Endothelial cell of umbilical vein (primary cell): ENCODE measurements at regions not wholly inside any gene's neighbourhood (a gene's known extent, or its start where the extent isn't known, plus 50 kb on each side); places are given as distances from the start of the nearest gene placed in this dataset.

Experiments
- BruUV-seq: library from RNA; stranded (reverse); fragments of 400-500 nt; replicated peaks from 2 replicates; lab custom pipeline; 2021; lab: Mats Ljungman, UMichigan
- CTCF ChIA-PET: fragments of 300-600, 350-600 bp; sonication (Branson Sonifier 250); formaldehyde crosslinking; loops from one replicate; lab custom pipeline; 2021; ENCODE audit warnings: antibody characterized with exemption, inconsistent platforms; lab: Charles Lee
- POLR2A ChIA-PET: fragments of 300-600, 350-600 bp; sonication (Branson Sonifier 250); formaldehyde crosslinking; loops from one replicate; lab custom pipeline; 2021; ENCODE audit warnings: antibody characterized with exemption, inconsistent platforms; lab: Charles Lee
- DNase-seq: peaks from one replicate; pipeline ENCODE4 v3.0.0-alpha.2; 2011; ENCODE audit warnings: low read depth, low spot score
- FAIRE-seq: peaks from 2 replicates; lab custom pipeline; 2011; peaks lifted over from hg19 to GRCh38; lab: Jason Lieb, UNC
- H2AFZ ChIP-seq: 2 replicates; pipeline ENCODE4 v1.6.0; 2012; ENCODE audit warnings: low read depth, low read length, control low read depth, inconsistent platforms
- H3K27ac ChIP-seq: 2 replicates; pipeline ENCODE4 v1.5.1; 2011; ENCODE audit warnings: low read depth, mild to moderate bottlenecking, control low read depth, low read length, moderate library complexity; ENCODE audit not compliant: insufficient read depth
- H3K27me3 ChIP-seq, 2 experiments: 2 replicates each; pipeline versions ENCODE4 v1.6.0 to v1.6.1; 2011; ENCODE audit warnings: low read length in 2 of 2, mixed read lengths in 1 of 2; ENCODE audit not compliant: control insufficient read depth in 2 of 2, insufficient read depth in 2 of 2
- H3K36me3 ChIP-seq, 2 experiments: 2 replicates in 1 of 2; 3 replicates in 1 of 2; pipeline ENCODE4 v1.5.1; 2011; ENCODE audit warnings: low read length in 2 of 2, mild to moderate bottlenecking in 1 of 2, moderate library complexity in 1 of 2; ENCODE audit not compliant: control insufficient read depth in 2 of 2, insufficient read depth in 2 of 2; ENCODE audit errors: extremely low read depth in 1 of 2
- H3K4me1 ChIP-seq: 3 replicates; pipeline ENCODE4 v1.5.1; 2011; ENCODE audit warnings: mild to moderate bottlenecking, low read length; ENCODE audit not compliant: control insufficient read depth, insufficient read depth; ENCODE audit errors: extremely low read depth
- H3K4me2 ChIP-seq: 2 replicates; pipeline ENCODE4 v1.6.1; 2011; ENCODE audit warnings: low read length, control low read depth, mixed read lengths; ENCODE audit not compliant: insufficient read depth
- H3K4me3 ChIP-seq, 3 experiments: fragments of 200-600 bp in 1 of 3; sonication (generic), shearing (Covaris generic) in 1 of 3; replicated peaks in 1 of 3; 2 replicates each; pipeline ENCODE4 v1.5.1; 2011 to 2016; ENCODE audit warnings: control low read depth in 3 of 3, low read length in 3 of 3, mild to moderate bottlenecking in 2 of 3, inconsistent platforms in 1 of 3, low read depth in 1 of 3, moderate library complexity in 1 of 3; ENCODE audit not compliant: insufficient read depth in 1 of 3
- H3K79me2 ChIP-seq: 2 replicates; pipeline ENCODE4 v1.6.0; 2012; ENCODE audit warnings: low read length, inconsistent platforms; ENCODE audit not compliant: control insufficient read depth, insufficient read depth
- H3K9ac ChIP-seq: replicated peaks from 2 replicates; pipeline ENCODE3; 2011; ENCODE audit warnings: low read length, control low read depth; ENCODE audit not compliant: insufficient read depth; ENCODE audit errors: extremely low read depth
- H3K9me1 ChIP-seq: replicated peaks from 3 replicates; pipeline ENCODE4 v1.6.0; 2011; ENCODE audit warnings: mild to moderate bottlenecking, low read length; ENCODE audit not compliant: control insufficient read depth, insufficient read depth; ENCODE audit errors: extremely low read depth
- H3K9me3 ChIP-seq: replicated peaks from 2 replicates; pipeline ENCODE4 v1.5.1; 2012; ENCODE audit warnings: low read length, inconsistent platforms; ENCODE audit not compliant: control insufficient read depth, insufficient read depth
- H4K20me1 ChIP-seq: replicated peaks from 2 replicates; pipeline ENCODE3; 2011; ENCODE audit warnings: mild to moderate bottlenecking, low read length; ENCODE audit not compliant: control insufficient read depth, insufficient read depth; ENCODE audit errors: extremely low read depth
- EZH2 ChIP-seq: IDR thresholded peaks from 2 replicates; pipeline ENCODE4 v1.6.1; 2012; ENCODE audit warnings: borderline replicate concordance, low read depth, mild to moderate bottlenecking, moderate library complexity, low read length, inconsistent platforms; ENCODE audit not compliant: severe bottlenecking
- FOS ChIP-seq: IDR thresholded peaks from 2 replicates; pipeline ENCODE4 v1.6.1; 2011; ENCODE audit warnings: mild to moderate bottlenecking, low read length, moderate library complexity, borderline replicate concordance; ENCODE audit not compliant: insufficient read depth
- GATA2 ChIP-seq: IDR thresholded peaks from 2 replicates; pipeline ENCODE4 v1.7.0; 2011; ENCODE audit warnings: low read depth, mild to moderate bottlenecking, moderate library complexity, mixed read lengths, low read length; ENCODE audit not compliant: insufficient read length, insufficient read depth
- JUN ChIP-seq: IDR thresholded peaks from 2 replicates; pipeline ENCODE4 v1.6.1; 2011; ENCODE audit warnings: borderline replicate concordance, low read depth; ENCODE audit not compliant: insufficient read length, insufficient read depth
- MAX ChIP-seq: IDR thresholded peaks from 2 replicates; pipeline ENCODE4 v1.6.1; 2011; ENCODE audit not compliant: insufficient read depth, insufficient read length
- MYC ChIP-seq: IDR thresholded peaks from one replicate; pipeline ENCODE4 v1.6.1; 2011; ENCODE audit warnings: mild to moderate bottlenecking, low read depth, low read length
- POLR2A ChIP-seq: IDR thresholded peaks from 2 replicates; pipeline ENCODE4 v1.6.1; 2012; ENCODE audit warnings: low read depth, mild to moderate bottlenecking, control low read depth, low read length
- POLR2AphosphoS5 ChIP-seq: IDR thresholded peaks from 2 replicates; pipeline ENCODE4 v1.6.1; 2012; ENCODE audit warnings: low read depth, mild to moderate bottlenecking, control low read depth, low read length, moderate library complexity; ENCODE audit not compliant: insufficient read depth
- dilution Hi-C: fragments of 300-500 bp; cut with MboI; formaldehyde crosslinking; loops from one replicate; pipeline ENCODE4 v1.15.0; 2019; ENCODE audit warnings: low sequenced_read_pairs; ENCODE audit not compliant: extremely low pct_ligation_motif_present
- intact Hi-C: fragments of 100-400 bp; cut with micrococcal nuclease; formaldehyde crosslinking; loops from one replicate; pipeline ENCODE4 v1.10.0; 2022
- TF ChIP-seq, protein P1 (sequence below), 2 donors: IDR thresholded peaks; 1 replicate in 1 of 2; 2 replicates in 1 of 2; pipeline ENCODE4 v1.5.1; 2011; ENCODE audit warnings: low read length in 2 of 2, mild to moderate bottlenecking in 2 of 2, moderate library complexity in 2 of 2, control low read depth in 1 of 2, inconsistent platforms in 1 of 2, low read depth in 1 of 2; ENCODE audit not compliant: insufficient read depth in 1 of 2; ENCODE audit errors: extremely low read depth in 1 of 2

GRCh38 chr12:58765653-58766512, 154.4 kb downstream of the LRIG3 start:
- no peaks in the 10 kb centered on the region for H4K20me1 ChIP-seq
- CTCF ChIA-PET: no interaction called here
- intact Hi-C loops: no loop called here
- no peak overlapping the region for H2AFZ ChIP-seq
- no peaks in the 10 kb centered on the region for H3K79me2 ChIP-seq
- no peaks in the 10 kb centered on the region for H3K9me3 ChIP-seq
- BruUV-seq: no TSS peak
- H3K4me2 ChIP-seq: no peak overlapping the region
- no peaks in the 10 kb centered on the region for H3K36me3 ChIP-seq
- DNase-seq (no peak), FAIRE-seq (no peak)
- dilution Hi-C loops: no loop called here
- no peak overlapping the region for H3K27ac ChIP-seq
- no peak for TF ChIP-seq MAX
- TF ChIP-seq JUN: no peak
- no peak for TF ChIP-seq POLR2A
- TF ChIP-seq EZH2: no peak
- TF ChIP-seq GATA2: no peak
- no peak for TF ChIP-seq POLR2AphosphoS5
- TF ChIP-seq FOS: no peak
- TF ChIP-seq MYC: no peak
- TF ChIP-seq, protein P1, sequence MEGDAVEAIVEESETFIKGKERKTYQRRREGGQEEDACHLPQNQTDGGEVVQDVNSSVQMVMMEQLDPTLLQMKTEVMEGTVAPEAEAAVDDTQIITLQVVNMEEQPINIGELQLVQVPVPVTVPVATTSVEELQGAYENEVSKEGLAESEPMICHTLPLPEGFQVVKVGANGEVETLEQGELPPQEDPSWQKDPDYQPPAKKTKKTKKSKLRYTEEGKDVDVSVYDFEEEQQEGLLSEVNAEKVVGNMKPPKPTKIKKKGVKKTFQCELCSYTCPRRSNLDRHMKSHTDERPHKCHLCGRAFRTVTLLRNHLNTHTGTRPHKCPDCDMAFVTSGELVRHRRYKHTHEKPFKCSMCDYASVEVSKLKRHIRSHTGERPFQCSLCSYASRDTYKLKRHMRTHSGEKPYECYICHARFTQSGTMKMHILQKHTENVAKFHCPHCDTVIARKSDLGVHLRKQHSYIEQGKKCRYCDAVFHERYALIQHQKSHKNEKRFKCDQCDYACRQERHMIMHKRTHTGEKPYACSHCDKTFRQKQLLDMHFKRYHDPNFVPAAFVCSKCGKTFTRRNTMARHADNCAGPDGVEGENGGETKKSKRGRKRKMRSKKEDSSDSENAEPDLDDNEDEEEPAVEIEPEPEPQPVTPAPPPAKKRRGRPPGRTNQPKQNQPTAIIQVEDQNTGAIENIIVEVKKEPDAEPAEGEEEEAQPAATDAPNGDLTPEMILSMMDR (IDR thresholded peaks at IDR 0.05; ENCODE audit: extremely low read depth in 1 of 2, insufficient read depth in 1 of 2, low read depth in 1 of 2, low read length in 2 of 2): no peak
- H3K9me1 ChIP-seq: no peaks in the 10 kb centered on the region
- H3K4me1 ChIP-seq: no peaks in the 10 kb centered on the region
- no peak overlapping the region for H3K4me3 ChIP-seq
- POLR2A ChIA-PET: no interaction called here
- no peak overlapping the region for H3K9ac ChIP-seq
- H3K27me3 ChIP-seq: no peaks in the 10 kb centered on the region
